Smooth muscle cell (in vitro differentiated cells): ENCODE measurements at regions not wholly inside any gene's neighbourhood (a gene's known extent, or its start where the extent isn't known, plus 50 kb on each side); places are given as distances from the start of the nearest gene placed in this dataset.

ENCODE experiments used
- DNase-seq: peaks from one replicate; lab custom pipeline; 2025; ENCODE audit not compliant: unreplicated experiment; lab: John Stamatoyannopoulos, UW
- H2AFZ ChIP-seq: fragments of 200-600 bp; sonication (generic); 2 replicates; pipeline ENCODE4 v1.6.0; 2016; ENCODE audit warnings: antibody characterized with exemption, low read depth, mild to moderate bottlenecking
- H3F3A ChIP-seq: fragments of 200-600 bp; sonication (generic); 2 replicates; pipeline ENCODE4 v1.6.0; 2017; ENCODE audit warnings: antibody characterized with exemption, low read depth
- H3K27ac ChIP-seq: fragments of 200-600 bp; sonication (generic); 2 replicates; pipeline ENCODE4 v1.5.1; 2016; ENCODE audit warnings: low read depth, mild to moderate bottlenecking
- H3K27me3 ChIP-seq: fragments of 200-600 bp; sonication (generic); 2 replicates; pipeline ENCODE4 v1.6.1; 2016; ENCODE audit warnings: low read depth, mild to moderate bottlenecking
- H3K36me3 ChIP-seq: fragments of 200-600 bp; sonication (generic); 2 replicates; pipeline ENCODE4 v1.5.1; 2016; ENCODE audit warnings: low read depth
- H3K4me1 ChIP-seq: fragments of 200-600 bp; sonication (generic); 2 replicates; pipeline ENCODE4 v1.5.1; 2016; ENCODE audit warnings: low read depth
- H3K4me2 ChIP-seq: fragments of 200-600 bp; sonication (generic); 2 replicates; pipeline ENCODE4 v1.6.0; 2016; ENCODE audit warnings: mild to moderate bottlenecking
- H3K4me3 ChIP-seq: fragments of 200-600 bp; sonication (generic); 2 replicates; pipeline ENCODE4 v1.5.1; 2016; ENCODE audit warnings: mild to moderate bottlenecking
- H3K79me2 ChIP-seq: fragments of 200-600 bp; sonication (generic); 2 replicates; pipeline ENCODE4 v1.6.0; 2016; ENCODE audit warnings: low read depth, mild to moderate bottlenecking
- H3K9ac ChIP-seq: fragments of 200-600 bp; sonication (generic); 2 replicates; pipeline ENCODE4 v1.6.0; 2016; ENCODE audit warnings: low read depth
- H3K9me3 ChIP-seq: fragments of 200-600 bp; sonication (generic); replicated peaks from 2 replicates; pipeline ENCODE4 v1.5.1; 2016; ENCODE audit warnings: low read depth
- H4K20me1 ChIP-seq: fragments of 200-600 bp; sonication (generic); 2 replicates; pipeline ENCODE4 v1.6.0; 2016; ENCODE audit warnings: low read depth
- WGBS: methylation state at CpG from one replicate; pipeline ENCODE4 v1.1.7; 2016; ENCODE audit warnings: low lambda C conversion rate; 5-methylcytosine and 5-hydroxymethylcytosine counted together
- TF ChIP-seq, protein P1 (sequence below): fragments of 200-600 bp; sonication (generic); IDR thresholded peaks from 2 replicates; pipeline ENCODE4 v1.5.1; 2017; ENCODE audit warnings: borderline replicate concordance, mild to moderate bottlenecking, antibody characterized with exemption; ENCODE audit not compliant: insufficient read depth, poor library complexity, severe bottlenecking

- H3K4me3 ChIP-seq = no peak overlapping the region
- no peaks in the 10 kb centered on the region for H3K79me2 ChIP-seq
- no peaks in the 10 kb centered on the region for H3K36me3 ChIP-seq
- WGBS = 88% methylated on average over 15 of the region's 15 CpGs
- no peak for DNase-seq
- H3K27me3 ChIP-seq = no peaks in the 10 kb centered on the region
- H3K4me2 ChIP-seq = no peak overlapping the region
- no peaks in the 10 kb centered on the region for H3F3A ChIP-seq
- no peak overlapping the region for H3K27ac ChIP-seq
- H2AFZ ChIP-seq = no peak overlapping the region
- no peak overlapping the region for H3K9ac ChIP-seq
- H3K4me1 ChIP-seq = no peaks in the 10 kb centered on the region
- no peaks in the 10 kb centered on the region for H4K20me1 ChIP-seq
- H3K9me3 ChIP-seq = no peaks in the 10 kb centered on the region
- TF ChIP-seq, protein P1, sequence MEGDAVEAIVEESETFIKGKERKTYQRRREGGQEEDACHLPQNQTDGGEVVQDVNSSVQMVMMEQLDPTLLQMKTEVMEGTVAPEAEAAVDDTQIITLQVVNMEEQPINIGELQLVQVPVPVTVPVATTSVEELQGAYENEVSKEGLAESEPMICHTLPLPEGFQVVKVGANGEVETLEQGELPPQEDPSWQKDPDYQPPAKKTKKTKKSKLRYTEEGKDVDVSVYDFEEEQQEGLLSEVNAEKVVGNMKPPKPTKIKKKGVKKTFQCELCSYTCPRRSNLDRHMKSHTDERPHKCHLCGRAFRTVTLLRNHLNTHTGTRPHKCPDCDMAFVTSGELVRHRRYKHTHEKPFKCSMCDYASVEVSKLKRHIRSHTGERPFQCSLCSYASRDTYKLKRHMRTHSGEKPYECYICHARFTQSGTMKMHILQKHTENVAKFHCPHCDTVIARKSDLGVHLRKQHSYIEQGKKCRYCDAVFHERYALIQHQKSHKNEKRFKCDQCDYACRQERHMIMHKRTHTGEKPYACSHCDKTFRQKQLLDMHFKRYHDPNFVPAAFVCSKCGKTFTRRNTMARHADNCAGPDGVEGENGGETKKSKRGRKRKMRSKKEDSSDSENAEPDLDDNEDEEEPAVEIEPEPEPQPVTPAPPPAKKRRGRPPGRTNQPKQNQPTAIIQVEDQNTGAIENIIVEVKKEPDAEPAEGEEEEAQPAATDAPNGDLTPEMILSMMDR = no peak
Observed at GRCh38 chr10:131701131-131701947, 199.5 kb upstream of the PPP2R2D start.

- no peaks in the 10 kb centered on the region for H3F3A ChIP-seq
- no peaks in the 10 kb centered on the region for H3K9me3 ChIP-seq
- TF ChIP-seq, protein P1 = no peak
- H3K27ac ChIP-seq = no peak overlapping the region
- H3K4me3 ChIP-seq = no peak overlapping the region
- no peaks in the 10 kb centered on the region for H3K79me2 ChIP-seq
- H3K36me3 ChIP-seq = no peaks in the 10 kb centered on the region
- no peak overlapping the region for H2AFZ ChIP-seq
- no peak for DNase-seq
- H3K27me3 ChIP-seq = no peaks in the 10 kb centered on the region
- WGBS = 89% methylated on average over 23 of the region's 23 CpGs
- no peaks in the 10 kb centered on the region for H4K20me1 ChIP-seq
- no peak overlapping the region for H3K9ac ChIP-seq
- no peak overlapping the region for H3K4me2 ChIP-seq
- no peaks in the 10 kb centered on the region for H3K4me1 ChIP-seq
Observed at GRCh38 chr10:131702531-131703356, 198.1 kb upstream of the PPP2R2D start.

DNA sequence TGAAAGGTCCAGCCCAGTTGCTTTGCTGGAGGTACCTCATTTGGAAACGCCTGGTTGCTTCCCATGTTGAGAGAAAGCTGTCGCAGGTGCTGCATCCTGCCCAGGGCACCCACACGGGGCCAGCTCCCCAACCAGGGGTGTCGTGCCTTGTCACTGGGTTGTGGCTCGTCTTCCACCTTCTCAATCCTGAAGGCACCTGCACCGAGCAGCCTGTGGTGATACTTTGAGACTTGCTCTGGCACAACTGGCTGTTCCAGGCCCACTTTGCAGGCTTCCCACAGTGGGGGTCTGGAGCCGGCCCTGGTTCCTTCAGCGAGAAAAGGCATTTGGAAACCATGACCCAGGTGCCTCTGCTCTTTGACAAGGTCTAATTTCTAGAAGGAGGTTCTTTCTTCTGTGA lies 197.3 kb upstream of the PPP2R2D start:
- TF ChIP-seq, protein P1 = no peak
- 77% methylated on average over 8 of the region's 8 CpGs for WGBS
- Histone ChIP-seq H3K9ac (no peak overlapping the region), H3K79me2 (no peaks in the 10 kb centered on the region), H2AFZ (no peak overlapping the region), H3K9me3 (no peaks in the 10 kb centered on the region), H3K27ac (no peak overlapping the region), H3K36me3 (no peaks in the 10 kb centered on the region), H4K20me1 (no peaks in the 10 kb centered on the region), H3K4me2 (no peak overlapping the region), H3K4me1 (no peaks in the 10 kb centered on the region), H3K4me3 (no peak overlapping the region), H3K27me3 (no peaks in the 10 kb centered on the region), H3F3A (no peaks in the 10 kb centered on the region)
- no peak for DNase-seq
